ENCODE measurements at regions not wholly inside any gene's neighbourhood (a gene's known extent, or its start where the extent isn't known, plus 50 kb on each side); places are given as distances from the start of the nearest gene placed in this dataset.
A peak's percentile ranks its signal among the peaks of the same experiment; 100 is the strongest.

- Histone ChIP-seq H3K36me3 (ENCODE audit: control insufficient read depth, insufficient read depth, low read length) (no peaks in the 10 kb centered on the region), H2AFZ (peak overlapping the region; percentile 45), H3K27me3 (ENCODE audit: control insufficient read depth, insufficient read depth, low read length) (no peaks in the 10 kb centered on the region), H3K27ac (peak overlapping the region; percentile 83), H3K9me3 (ENCODE audit: control insufficient read depth, low read length) (no peaks in the 10 kb centered on the region), H3K4me1 (peaks cover 32% of the 10 kb centered on the region), H3K79me2 (no peaks in the 10 kb centered on the region), H3K4me2 (ENCODE audit: low read length) (peak overlapping the region; percentile 38), H3K4me3 (ENCODE audit: low read depth, low read length) (no peak overlapping the region), H3K9ac (no peak overlapping the region)
- no peak for TF ChIP-seq CTCF (IDR thresholded peaks at IDR 0.05)
Measured at GRCh38 chr14:30223385-30223785, 295.7 kb upstream of the PRKD1 start.

- H2AFZ ChIP-seq, result no peak overlapping the region
- H3K4me2 ChIP-seq (ENCODE audit: low read length), result peak overlapping the region; percentile 0
- H3K79me2 ChIP-seq, result no peaks in the 10 kb centered on the region
- H3K9me3 ChIP-seq (ENCODE audit: control insufficient read depth, low read length), result no peaks in the 10 kb centered on the region
- no peaks in the 10 kb centered on the region for H3K36me3 ChIP-seq (ENCODE audit: control insufficient read depth, insufficient read depth, low read length)
- peak overlapping the region; percentile 83 for H3K27ac ChIP-seq
- no peak overlapping the region for H3K4me3 ChIP-seq (ENCODE audit: low read depth, low read length)
- TF ChIP-seq CTCF (IDR thresholded peaks at IDR 0.05), result no peak
- no peaks in the 10 kb centered on the region for H3K27me3 ChIP-seq (ENCODE audit: control insufficient read depth, insufficient read depth, low read length)
- H3K4me1 ChIP-seq, result peaks cover 32% of the 10 kb centered on the region
- H3K9ac ChIP-seq, result no peak overlapping the region
Measured at GRCh38 chr14:30223966-30224365, 296.3 kb upstream of the PRKD1 start.

GRCh38 chr14:30225176-30225575, 297.5 kb upstream of the PRKD1 start:
- no peak overlapping the region for H3K9ac ChIP-seq
- H2AFZ ChIP-seq, result no peak overlapping the region
- H3K27me3 ChIP-seq (ENCODE audit: control insufficient read depth, insufficient read depth, low read length), result no peaks in the 10 kb centered on the region
- H3K4me2 ChIP-seq (ENCODE audit: low read length), result no peak overlapping the region
- peaks cover 32% of the 10 kb centered on the region for H3K4me1 ChIP-seq
- TF ChIP-seq CTCF (IDR thresholded peaks at IDR 0.05), result no peak
- no peak overlapping the region for H3K4me3 ChIP-seq (ENCODE audit: low read depth, low read length)
- no peak overlapping the region for H3K27ac ChIP-seq
- no peaks in the 10 kb centered on the region for H3K9me3 ChIP-seq (ENCODE audit: control insufficient read depth, low read length)
- H3K36me3 ChIP-seq (ENCODE audit: control insufficient read depth, insufficient read depth, low read length), result no peaks in the 10 kb centered on the region
- no peaks in the 10 kb centered on the region for H3K79me2 ChIP-seq

GRCh38 chr14:30227436-30227835, 299.8 kb upstream of the PRKD1 start:
- Histone ChIP-seq H3K4me3 (ENCODE audit: low read depth, low read length) (no peak overlapping the region), H3K9me3 (ENCODE audit: control insufficient read depth, low read length) (no peaks in the 10 kb centered on the region), H3K27ac (no peak overlapping the region), H3K79me2 (no peaks in the 10 kb centered on the region), H3K27me3 (ENCODE audit: control insufficient read depth, insufficient read depth, low read length) (no peaks in the 10 kb centered on the region), H3K9ac (no peak overlapping the region), H3K4me1 (peaks cover 19% of the 10 kb centered on the region), H3K4me2 (ENCODE audit: low read length) (no peak overlapping the region), H2AFZ (no peak overlapping the region), H3K36me3 (ENCODE audit: control insufficient read depth, insufficient read depth, low read length) (no peaks in the 10 kb centered on the region)
- no peak for TF ChIP-seq CTCF (IDR thresholded peaks at IDR 0.05)

- TF ChIP-seq CTCF (IDR thresholded peaks at IDR 0.05), result no peak
- no peaks in the 10 kb centered on the region for H3K27me3 ChIP-seq (ENCODE audit: control insufficient read depth, insufficient read depth, low read length)
- H3K4me1 ChIP-seq, result peaks cover 14% of the 10 kb centered on the region
- H3K9me3 ChIP-seq (ENCODE audit: control insufficient read depth, low read length), result no peaks in the 10 kb centered on the region
- H3K4me3 ChIP-seq (ENCODE audit: low read depth, low read length), result no peak overlapping the region
- no peak overlapping the region for H3K27ac ChIP-seq
- H2AFZ ChIP-seq, result peak overlapping the region; percentile 13
- no peaks in the 10 kb centered on the region for H3K79me2 ChIP-seq
- H3K4me2 ChIP-seq (ENCODE audit: low read length), result no peak overlapping the region
- no peak overlapping the region for H3K9ac ChIP-seq
- no peaks in the 10 kb centered on the region for H3K36me3 ChIP-seq (ENCODE audit: control insufficient read depth, insufficient read depth, low read length)
Measured at GRCh38 chr14:30227876-30228275, 300.2 kb upstream of the PRKD1 start.
